Calu3 (cell line): ENCODE measurements at regions not wholly inside any gene's neighbourhood (a gene's known extent, or its start where the extent isn't known, plus 50 kb on each side); places are given as distances from the start of the nearest gene placed in this dataset.

Experiments used
- BruUV-seq: library from RNA; stranded (reverse); fragments of 400-500 nt; replicated peaks from 2 replicates; lab custom pipeline; 2021; lab: Mats Ljungman, UMichigan
- CTCF ChIA-PET: fragments of 300-600 bp; sonication (Branson Sonifier 250); formaldehyde crosslinking; loops from one replicate; lab custom pipeline; 2022; ENCODE audit warnings: antibody characterized with exemption; lab: Charles Lee
- DNase-seq: peaks from one replicate; pipeline ENCODE4 v3.0.0; 2022
- H3K27ac Mint-ChIP-seq: one replicate; pipeline ENCODE4 v1.8.0; 2022; ENCODE audit warnings: mixed read lengths; ENCODE audit not compliant: unreplicated experiment
- H3K27me3 Mint-ChIP-seq: one replicate; pipeline ENCODE4 v1.8.0; 2022; ENCODE audit warnings: mixed read lengths; ENCODE audit not compliant: unreplicated experiment
- H3K36me3 Mint-ChIP-seq: one replicate; pipeline ENCODE4 v1.8.0; 2022; ENCODE audit warnings: mild to moderate bottlenecking, moderate library complexity, mixed read lengths; ENCODE audit not compliant: insufficient read depth, unreplicated experiment
- H3K4me1 Mint-ChIP-seq: one replicate; pipeline ENCODE4 v1.8.0; 2022; ENCODE audit warnings: mild to moderate bottlenecking, low read depth, mixed read lengths; ENCODE audit not compliant: unreplicated experiment
- H3K4me3 Mint-ChIP-seq: one replicate; pipeline ENCODE4 v1.8.0; 2022; ENCODE audit warnings: mild to moderate bottlenecking, low read depth, moderate library complexity, mixed read lengths; ENCODE audit not compliant: unreplicated experiment
- H3K9me3 Mint-ChIP-seq: one replicate; pipeline ENCODE4 v1.8.0; 2022; ENCODE audit warnings: low read depth, mixed read lengths; ENCODE audit not compliant: unreplicated experiment
- intact Hi-C: fragments of 100-400 bp; cut with micrococcal nuclease; formaldehyde crosslinking; loops from one replicate; pipeline ENCODE4 v1.10.0; 2022; ENCODE audit not compliant: unreplicated experiment
- TF ChIP-seq, protein P1 (sequence below): fragments of 200-600 bp; IDR thresholded peaks from one replicate; pipeline ENCODE4 v1.8.0; 2022; ENCODE audit warnings: antibody characterized with exemption; ENCODE audit not compliant: unreplicated experiment

- H3K9me3 Mint-ChIP-seq = peaks cover 14% of the 10 kb centered on the region
- H3K27ac Mint-ChIP-seq = no peak overlapping the region
- TF ChIP-seq, protein P1, sequence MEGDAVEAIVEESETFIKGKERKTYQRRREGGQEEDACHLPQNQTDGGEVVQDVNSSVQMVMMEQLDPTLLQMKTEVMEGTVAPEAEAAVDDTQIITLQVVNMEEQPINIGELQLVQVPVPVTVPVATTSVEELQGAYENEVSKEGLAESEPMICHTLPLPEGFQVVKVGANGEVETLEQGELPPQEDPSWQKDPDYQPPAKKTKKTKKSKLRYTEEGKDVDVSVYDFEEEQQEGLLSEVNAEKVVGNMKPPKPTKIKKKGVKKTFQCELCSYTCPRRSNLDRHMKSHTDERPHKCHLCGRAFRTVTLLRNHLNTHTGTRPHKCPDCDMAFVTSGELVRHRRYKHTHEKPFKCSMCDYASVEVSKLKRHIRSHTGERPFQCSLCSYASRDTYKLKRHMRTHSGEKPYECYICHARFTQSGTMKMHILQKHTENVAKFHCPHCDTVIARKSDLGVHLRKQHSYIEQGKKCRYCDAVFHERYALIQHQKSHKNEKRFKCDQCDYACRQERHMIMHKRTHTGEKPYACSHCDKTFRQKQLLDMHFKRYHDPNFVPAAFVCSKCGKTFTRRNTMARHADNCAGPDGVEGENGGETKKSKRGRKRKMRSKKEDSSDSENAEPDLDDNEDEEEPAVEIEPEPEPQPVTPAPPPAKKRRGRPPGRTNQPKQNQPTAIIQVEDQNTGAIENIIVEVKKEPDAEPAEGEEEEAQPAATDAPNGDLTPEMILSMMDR = no peak
- CTCF ChIA-PET = no interaction called here
- no peaks in the 10 kb centered on the region for H3K36me3 Mint-ChIP-seq
- no peaks in the 10 kb centered on the region for H3K4me1 Mint-ChIP-seq
- intact Hi-C loops = no loop called here
- no peaks in the 10 kb centered on the region for H3K27me3 Mint-ChIP-seq
- DNase-seq = no peak
- BruUV-seq = no TSS peak
- H3K4me3 Mint-ChIP-seq = no peak overlapping the region
These were observed 144.0 kb downstream of the THBS2 start for GRCh38 chr6:169109411-169110220.

GRCh38 chr6:169108753-169109152 lies 144.9 kb downstream of the THBS2 start:
- CTCF ChIA-PET = no interaction called here
- peaks cover 14% of the 10 kb centered on the region for H3K9me3 Mint-ChIP-seq
- no peaks in the 10 kb centered on the region for H3K36me3 Mint-ChIP-seq
- intact Hi-C loops = no loop called here
- no TSS peak for BruUV-seq
- H3K27ac Mint-ChIP-seq = no peak overlapping the region
- no peak for DNase-seq
- TF ChIP-seq, protein P1 = no peak
- H3K4me1 Mint-ChIP-seq = no peaks in the 10 kb centered on the region
- no peak overlapping the region for H3K4me3 Mint-ChIP-seq
- no peaks in the 10 kb centered on the region for H3K27me3 Mint-ChIP-seq

- TF ChIP-seq, protein P1 = no peak
- Mint-ChIP-seq H3K27me3 (no peaks in the 10 kb centered on the region), H3K9me3 (peaks cover 14% of the 10 kb centered on the region), H3K4me3 (no peak overlapping the region), H3K4me1 (no peaks in the 10 kb centered on the region), H3K27ac (no peak overlapping the region), H3K36me3 (no peaks in the 10 kb centered on the region)
- DNase-seq = no peak
- CTCF ChIA-PET = no interaction called here
- intact Hi-C loops = no loop called here
- BruUV-seq = no TSS peak
These were observed 147.5 kb downstream of the THBS2 start for GRCh38 chr6:169106176-169106575.

- Mint-ChIP-seq H3K36me3 (no peaks in the 10 kb centered on the region), H3K4me3 (no peak overlapping the region), H3K27ac (no peak overlapping the region), H3K4me1 (no peaks in the 10 kb centered on the region), H3K9me3 (peaks cover 4% of the 10 kb centered on the region), H3K27me3 (no peaks in the 10 kb centered on the region)
- CTCF ChIA-PET = no interaction called here
- DNase-seq = no peak
- no TSS peak for BruUV-seq
- TF ChIP-seq, protein P1 = no peak
- intact Hi-C loops = no loop called here
These were observed 151.7 kb downstream of the THBS2 start for GRCh38 chr6:169101981-169102380.
